AG20443 (cell line): ENCODE measurements at regions not wholly inside any gene's neighbourhood (a gene's known extent, or its start where the extent isn't known, plus 50 kb on each side); places are given as distances from the start of the nearest gene placed in this dataset.
"Not testable (repeated sequence)": the region's sequence is repeated elsewhere in the genome, so short reads cannot be mapped to it uniquely, and the experiment has no call there.

Experiments
- DNase-seq: peaks from one replicate; pipeline ENCODE4 v3.0.0; 2012; ENCODE audit warnings: low spot score, mixed read lengths

DNA sequence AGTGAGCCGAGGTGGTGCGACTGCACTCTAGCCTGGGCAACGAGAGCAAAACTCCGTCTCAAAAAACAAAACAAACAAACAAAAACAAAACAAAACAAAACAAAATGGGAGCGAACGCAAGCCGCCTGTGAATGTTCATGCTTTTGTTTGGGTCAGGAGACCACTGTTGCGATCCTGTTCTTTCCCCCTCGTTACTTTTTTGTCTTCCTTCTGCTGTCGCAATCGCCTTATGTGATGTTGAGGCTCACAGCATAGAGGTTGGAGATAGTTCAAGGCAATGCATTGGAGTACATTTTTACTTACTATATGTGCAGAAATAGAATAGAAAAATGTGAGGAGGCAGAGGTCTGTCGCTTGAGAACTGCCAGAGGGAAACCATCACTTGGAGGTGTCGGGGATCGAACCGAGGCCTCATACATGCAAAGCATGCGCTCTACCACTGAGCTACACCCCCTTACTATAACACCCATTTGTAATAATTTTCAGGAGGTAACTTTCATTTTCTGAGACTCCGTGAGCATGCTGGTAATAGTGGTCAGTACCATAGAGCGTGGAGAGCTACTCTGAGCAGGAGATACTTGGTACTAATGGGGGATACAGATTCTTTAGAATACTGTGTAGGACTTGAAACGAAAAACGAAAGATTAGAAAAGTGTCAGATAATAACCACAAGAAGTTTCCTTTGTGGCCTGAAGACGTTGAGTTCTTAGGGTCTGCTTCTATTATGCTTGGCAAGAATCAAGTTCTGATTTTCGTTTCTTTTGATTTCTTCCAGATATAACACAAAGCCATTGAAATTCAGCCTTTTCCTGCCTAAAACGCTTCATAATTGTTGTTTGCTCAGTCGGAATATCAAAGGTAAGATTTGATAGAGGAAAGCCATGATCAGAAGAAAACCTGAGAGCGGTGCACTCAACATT is 121.1 kb downstream of the TRIM27 start:
- no peak for DNase-seq

DNA sequence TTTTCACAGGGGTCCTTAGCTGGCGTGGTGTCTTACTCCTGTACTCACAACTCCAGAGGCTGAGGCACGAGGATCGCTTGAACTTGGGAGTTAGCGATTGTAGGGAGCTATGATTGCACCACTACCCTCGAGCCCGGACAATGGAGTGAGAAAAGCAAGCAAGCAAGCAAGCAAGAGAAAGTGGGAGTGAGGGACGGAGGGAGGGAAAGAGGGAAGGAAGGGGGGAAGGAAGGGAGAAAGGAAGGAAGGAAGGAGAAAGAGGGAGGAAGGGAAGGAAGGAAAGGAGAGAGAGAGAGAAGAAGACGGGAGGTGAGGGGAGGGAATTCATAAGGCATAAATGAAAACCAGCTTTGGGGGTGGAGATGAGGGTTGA is 120.5 kb downstream of the TRIM27 start:
- DNase-seq = no peak

DNA sequence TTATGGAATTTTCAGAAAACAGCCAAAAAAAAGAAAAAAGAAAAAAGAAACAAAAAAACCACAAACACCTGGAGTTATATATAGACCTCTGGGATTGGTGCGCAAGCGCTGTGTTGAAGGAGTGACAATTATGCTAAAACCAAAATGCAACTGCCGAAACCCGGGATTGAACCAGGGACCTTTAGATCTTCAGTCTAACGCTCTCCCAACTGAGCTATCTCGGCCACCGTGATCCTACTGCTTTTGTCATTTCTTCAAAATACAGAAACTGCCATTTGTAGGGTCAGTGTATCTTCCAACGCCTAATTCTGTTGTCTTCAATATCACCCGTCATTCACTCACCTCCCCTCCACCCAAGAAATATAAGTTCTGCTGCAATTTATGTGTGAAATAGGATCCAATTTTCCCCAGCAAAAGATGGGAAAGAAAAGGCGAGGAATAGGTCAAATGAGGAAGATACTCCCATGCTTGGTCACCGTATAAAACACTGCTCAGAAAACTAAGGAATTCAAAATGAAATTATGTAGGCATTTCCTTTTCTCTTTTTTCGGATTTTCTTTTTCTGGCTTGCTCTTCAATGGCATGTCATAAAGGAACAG is 116.0 kb downstream of the TRIM27 start:
- DNase-seq = peak; percentile 36

DNA sequence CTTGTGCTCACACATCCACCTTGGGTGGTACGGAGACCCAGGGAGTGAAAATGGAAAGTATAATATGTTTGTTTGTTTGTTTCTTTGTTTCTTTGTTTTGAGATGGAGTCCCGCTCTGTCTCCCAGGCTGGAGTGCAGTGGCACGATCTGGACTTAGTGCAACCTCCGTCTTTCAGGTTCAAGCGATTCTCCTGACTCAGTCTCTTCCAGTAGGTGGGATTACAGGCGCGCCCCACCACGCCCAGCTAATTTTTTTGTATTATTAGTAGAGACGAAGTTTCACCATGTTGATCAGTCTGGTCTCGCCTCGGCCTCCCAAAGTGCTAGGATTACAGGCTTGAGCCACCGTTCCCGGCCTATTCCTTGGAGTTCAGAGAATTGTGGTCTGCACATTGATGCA is 115.4 kb downstream of the TRIM27 start:
- DNase-seq = no peak

- no peak for DNase-seq
These were observed 113.7 kb downstream of the TRIM27 start for GRCh38 chr6:28809947-28810658.

GRCh38 chr6:28810659-28811053 is 113.1 kb downstream of the TRIM27 start:
- no peak for DNase-seq

GRCh38 chr6:28811873-28812272 is 111.9 kb downstream of the TRIM27 start:
- DNase-seq = no peak

GRCh38 chr6:28812778-28813569 is 110.8 kb downstream of the TRIM27 start:
- no peak for DNase-seq

DNA sequence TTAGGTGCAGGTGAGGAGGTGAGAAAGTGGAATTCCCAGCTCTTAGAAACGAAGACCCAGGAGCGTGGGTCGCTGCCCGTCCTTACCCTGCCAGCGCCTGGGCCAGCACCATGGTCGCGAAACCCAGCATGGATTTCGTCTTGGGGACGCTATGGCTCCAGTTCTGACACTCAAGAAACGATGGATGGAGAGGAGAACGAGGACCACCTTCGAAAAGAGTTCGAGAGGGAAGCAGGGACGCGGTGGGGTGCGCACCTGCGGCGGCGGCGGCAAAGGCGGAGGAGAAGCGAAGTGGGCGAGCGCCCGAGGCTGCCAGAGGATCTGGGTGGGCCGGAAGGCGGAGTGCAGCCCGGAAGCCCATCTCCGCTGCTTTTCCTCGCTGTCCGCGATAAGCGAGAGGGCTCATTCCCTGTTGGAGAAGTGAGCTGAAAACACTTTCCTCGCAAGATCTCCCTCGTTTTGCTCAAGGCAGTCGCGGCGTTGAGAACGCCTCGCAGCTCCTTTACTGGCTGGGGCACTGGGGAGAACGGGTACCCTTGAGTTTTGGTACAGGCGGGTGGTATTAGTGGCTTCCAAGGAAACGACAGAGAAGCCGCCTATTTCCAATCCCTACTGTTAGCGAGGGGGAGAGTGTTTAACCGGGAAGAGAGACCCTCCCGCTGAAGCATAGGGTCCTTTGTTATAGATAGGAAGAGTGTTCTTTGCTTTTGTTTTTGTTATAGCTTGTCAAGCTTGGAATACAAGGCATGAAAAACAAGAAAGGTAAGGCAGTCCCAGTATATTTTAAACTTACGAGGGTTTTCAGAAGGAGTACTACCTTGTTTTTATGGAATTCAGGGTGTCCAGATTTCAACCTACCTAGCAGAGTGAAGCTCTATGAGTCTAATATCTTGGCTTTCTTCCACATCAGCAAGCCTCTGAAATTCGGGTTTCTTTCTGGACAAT is 109.5 kb downstream of the TRIM27 start:
- no peak for DNase-seq

DNA sequence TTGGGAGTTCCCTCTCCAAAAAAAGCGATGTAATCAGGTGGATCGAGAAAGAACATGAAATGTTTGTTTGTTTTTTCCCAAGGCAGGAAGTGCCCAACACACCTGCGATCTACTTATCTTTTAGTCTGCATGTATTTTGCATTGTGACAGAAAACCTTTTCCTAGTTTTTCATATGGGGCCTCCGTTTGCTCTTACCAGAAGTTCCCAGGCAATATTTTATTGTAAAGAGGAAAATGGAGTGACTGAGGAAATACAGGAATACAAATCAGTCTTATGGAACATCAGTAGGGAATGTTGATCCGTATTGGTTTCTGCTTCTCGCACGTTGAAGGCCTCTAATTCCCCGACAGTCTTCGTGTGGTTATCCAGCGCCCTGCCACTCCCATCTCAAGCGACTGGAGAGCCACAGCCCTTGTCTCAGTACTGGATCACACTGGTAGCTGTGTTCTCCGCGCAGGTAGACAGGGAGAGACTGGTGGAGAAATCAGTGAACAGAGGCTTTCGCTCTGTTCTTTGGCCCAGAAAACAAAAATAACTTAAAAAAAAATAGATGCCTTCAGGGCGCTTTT is 107.4 kb downstream of the TRIM27 start:
- no peak for DNase-seq

DNA sequence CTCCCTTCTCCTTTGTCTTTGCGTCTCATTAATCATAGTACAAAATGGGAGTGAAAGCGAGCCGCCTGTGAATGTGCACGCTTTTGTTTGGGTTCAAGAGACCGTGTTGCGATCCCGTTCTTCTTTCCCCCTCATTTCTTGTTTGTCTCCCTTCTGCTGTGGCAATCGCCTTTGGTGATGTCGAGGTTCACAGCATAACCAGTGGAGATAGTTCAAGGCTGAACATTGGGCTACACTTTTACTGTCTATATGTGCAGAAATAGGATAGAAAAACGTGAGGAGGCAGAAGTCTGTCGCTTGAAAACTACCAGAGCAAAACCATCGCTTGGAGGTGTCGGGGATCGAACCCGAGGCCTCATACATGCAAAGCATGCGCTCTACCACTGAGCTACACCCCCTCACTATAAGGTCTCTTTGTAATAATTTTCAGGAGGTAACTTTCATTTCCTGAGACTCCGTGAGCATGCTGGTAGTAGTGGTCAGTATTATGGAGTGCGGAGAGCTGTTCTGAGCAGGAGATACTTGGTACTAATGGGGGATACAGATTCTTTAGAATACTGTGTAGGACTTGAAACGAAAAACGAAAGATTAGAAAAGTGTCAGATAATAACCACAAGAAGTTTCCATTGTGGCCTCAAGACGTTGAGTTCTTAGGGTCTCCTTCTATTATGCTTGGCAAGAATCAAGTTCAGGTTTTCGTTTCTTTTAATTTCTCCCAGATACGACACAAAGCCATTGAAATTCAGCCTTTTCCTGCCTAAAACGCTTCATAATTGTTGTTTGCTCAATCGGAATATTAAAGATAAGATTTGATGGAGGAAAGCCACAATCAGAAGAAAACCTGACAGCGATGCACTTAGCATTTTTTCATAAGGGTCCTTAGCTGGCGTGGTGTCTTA is 106.6 kb downstream of the TRIM27 start:
- peak; percentile 38 for DNase-seq

DNA sequence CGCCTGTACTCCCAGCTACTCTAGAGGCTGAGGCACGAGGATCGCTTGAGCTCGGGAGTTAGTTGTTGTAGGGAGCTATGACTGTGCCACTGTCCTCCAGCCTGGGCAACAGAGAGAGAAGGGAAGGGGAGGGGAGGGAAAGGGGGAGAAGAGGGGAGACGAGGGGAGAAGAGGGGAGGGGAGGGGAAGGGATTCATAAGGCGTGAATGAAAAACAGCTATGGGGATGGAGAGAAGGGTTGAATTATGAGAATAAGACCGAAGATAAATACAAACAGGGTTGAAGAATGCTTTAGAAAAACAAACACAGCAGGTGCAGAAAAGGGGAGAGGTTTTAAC is 106.0 kb downstream of the TRIM27 start:
- DNase-seq = no peak

GRCh38 chr6:28824793-28825731 is 98.7 kb downstream of the TRIM27 start:
- DNase-seq = no peak

GRCh38 chr6:28825732-28826293 is 98.0 kb downstream of the TRIM27 start:
- no peak for DNase-seq

- DNase-seq = not testable (repeated sequence)
These were observed 92.1 kb downstream of the TRIM27 start for GRCh38 chr6:28831683-28832082.

- DNase-seq = not testable (repeated sequence)
These were observed 87.1 kb downstream of the TRIM27 start for GRCh38 chr6:28836703-28837102.

- DNase-seq = no peak
These were observed 85.5 kb downstream of the TRIM27 start for GRCh38 chr6:28838289-28838633.
